ENCODE measurements at regions not wholly inside any gene's neighbourhood (a gene's known extent, or its start where the extent isn't known, plus 50 kb on each side); places are given as distances from the start of the nearest gene placed in this dataset.

DNA sequence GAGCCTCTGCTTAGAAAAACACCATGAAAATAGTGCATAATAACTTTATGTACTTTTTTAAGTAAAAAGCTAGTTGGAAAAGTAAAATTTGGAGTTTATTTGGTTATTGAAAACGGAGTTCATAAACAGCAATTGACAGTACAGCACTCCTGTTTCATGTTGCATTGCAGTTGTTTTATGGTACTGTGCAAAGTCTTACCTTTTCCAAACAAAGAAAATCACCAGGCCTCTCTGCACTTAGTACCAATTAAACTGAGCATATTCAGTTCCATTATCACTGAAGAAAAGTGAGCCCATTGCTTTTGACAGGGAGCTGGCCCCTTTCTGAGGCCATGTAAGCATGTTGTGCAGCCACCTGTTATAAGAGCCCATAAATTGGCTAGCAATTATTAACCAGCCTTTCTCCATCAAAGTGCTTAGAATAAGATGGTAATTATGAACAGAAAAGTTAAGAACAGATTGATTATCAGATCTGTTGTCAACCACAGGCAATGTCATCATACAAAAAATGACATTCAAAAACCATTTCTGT is 376.6 kb upstream of the EMCN start:
- no peak for TF ChIP-seq POLR2A (IDR thresholded peaks at IDR 0.05)
- TF ChIP-seq, protein P1, sequence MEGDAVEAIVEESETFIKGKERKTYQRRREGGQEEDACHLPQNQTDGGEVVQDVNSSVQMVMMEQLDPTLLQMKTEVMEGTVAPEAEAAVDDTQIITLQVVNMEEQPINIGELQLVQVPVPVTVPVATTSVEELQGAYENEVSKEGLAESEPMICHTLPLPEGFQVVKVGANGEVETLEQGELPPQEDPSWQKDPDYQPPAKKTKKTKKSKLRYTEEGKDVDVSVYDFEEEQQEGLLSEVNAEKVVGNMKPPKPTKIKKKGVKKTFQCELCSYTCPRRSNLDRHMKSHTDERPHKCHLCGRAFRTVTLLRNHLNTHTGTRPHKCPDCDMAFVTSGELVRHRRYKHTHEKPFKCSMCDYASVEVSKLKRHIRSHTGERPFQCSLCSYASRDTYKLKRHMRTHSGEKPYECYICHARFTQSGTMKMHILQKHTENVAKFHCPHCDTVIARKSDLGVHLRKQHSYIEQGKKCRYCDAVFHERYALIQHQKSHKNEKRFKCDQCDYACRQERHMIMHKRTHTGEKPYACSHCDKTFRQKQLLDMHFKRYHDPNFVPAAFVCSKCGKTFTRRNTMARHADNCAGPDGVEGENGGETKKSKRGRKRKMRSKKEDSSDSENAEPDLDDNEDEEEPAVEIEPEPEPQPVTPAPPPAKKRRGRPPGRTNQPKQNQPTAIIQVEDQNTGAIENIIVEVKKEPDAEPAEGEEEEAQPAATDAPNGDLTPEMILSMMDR (IDR thresholded peaks at IDR 0.05) = no peak
